ENCODE measurements at regions not wholly inside any gene's neighbourhood (a gene's known extent, or its start where the extent isn't known, plus 50 kb on each side); places are given as distances from the start of the nearest gene placed in this dataset.

GRCh38 chr4:19703391-19703790, 548.3 kb upstream of the SLIT2 start:
- no peak for ATAC-seq
- TF ChIP-seq OSR1 (CRISPR knock-in tag; IDR thresholded peaks at IDR 0.05) (no peak), GLIS3 (CRISPR knock-in tag; IDR thresholded peaks at IDR 0.05) (no peak), ESRRG (CRISPR knock-in tag; IDR thresholded peaks at IDR 0.05) (no peak), ARNTL (CRISPR knock-in tag; IDR thresholded peaks at IDR 0.05; ENCODE audit: borderline replicate concordance, low read depth) (no peak), ZNF8 (CRISPR knock-in tag; IDR thresholded peaks at IDR 0.05) (no peak), PPARA (CRISPR knock-in tag; IDR thresholded peaks at IDR 0.05; ENCODE audit: borderline replicate concordance) (no peak), RARB (CRISPR knock-in tag; IDR thresholded peaks at IDR 0.05) (no peak), PATZ1 (CRISPR knock-in tag; IDR thresholded peaks at IDR 0.05; ENCODE audit: borderline replicate concordance) (no peak), ZC3H10 (CRISPR knock-in tag; IDR thresholded peaks at IDR 0.05) (no peak), TOX (CRISPR knock-in tag; IDR thresholded peaks at IDR 0.05; ENCODE audit: borderline replicate concordance) (no peak), SNAI2 (CRISPR knock-in tag; IDR thresholded peaks at IDR 0.05) (no peak)
- TF ChIP-seq, protein P1, sequence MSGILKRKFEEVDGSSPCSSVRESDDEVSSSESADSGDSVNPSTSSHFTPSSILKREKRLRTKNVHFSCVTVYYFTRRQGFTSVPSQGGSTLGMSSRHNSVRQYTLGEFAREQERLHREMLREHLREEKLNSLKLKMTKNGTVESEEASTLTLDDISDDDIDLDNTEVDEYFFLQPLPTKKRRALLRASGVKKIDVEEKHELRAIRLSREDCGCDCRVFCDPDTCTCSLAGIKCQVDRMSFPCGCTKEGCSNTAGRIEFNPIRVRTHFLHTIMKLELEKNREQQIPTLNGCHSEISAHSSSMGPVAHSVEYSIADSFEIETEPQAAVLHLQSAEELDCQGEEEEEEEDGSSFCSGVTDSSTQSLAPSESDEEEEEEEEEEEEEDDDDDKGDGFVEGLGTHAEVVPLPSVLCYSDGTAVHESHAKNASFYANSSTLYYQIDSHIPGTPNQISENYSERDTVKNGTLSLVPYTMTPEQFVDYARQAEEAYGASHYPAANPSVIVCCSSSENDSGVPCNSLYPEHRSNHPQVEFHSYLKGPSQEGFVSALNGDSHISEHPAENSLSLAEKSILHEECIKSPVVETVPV (CRISPR knock-in tag; IDR thresholded peaks at IDR 0.05), result no peak

- TF ChIP-seq ZFP30 (CRISPR knock-in tag; IDR thresholded peaks at IDR 0.05) (peak; percentile 42; the same call in 1 of the 2 replicates), CREB5 (CRISPR knock-in tag; IDR thresholded peaks at IDR 0.05; ENCODE audit: low read depth) (no peak)
- ATAC-seq, result no peak
Measured at GRCh38 chr4:19700992-19701391, 550.7 kb upstream of the SLIT2 start.

DNA sequence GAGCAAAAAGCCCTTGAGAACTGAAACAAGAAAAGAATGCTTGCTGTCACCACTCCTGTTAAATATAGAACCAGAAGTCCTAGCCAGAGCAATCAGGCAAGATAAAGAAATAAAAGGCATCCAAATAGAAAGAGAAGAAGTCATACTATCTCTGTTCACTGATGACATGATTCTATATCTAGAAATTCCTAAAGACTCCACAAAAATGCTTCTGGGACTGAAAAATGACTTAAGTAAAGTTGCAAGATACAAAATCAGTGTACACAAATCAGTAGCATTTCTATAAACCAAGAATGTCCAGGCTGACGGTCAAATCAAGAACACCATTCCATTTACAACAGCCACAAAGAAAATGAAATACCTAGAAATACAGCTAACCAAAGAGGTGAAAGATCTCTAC, 552.7 kb upstream of the SLIT2 start:
- TF ChIP-seq TCF4 (CRISPR knock-in tag; IDR thresholded peaks at IDR 0.05; ENCODE audit: borderline replicate concordance) (no peak), CSDC2 (CRISPR knock-in tag; IDR thresholded peaks at IDR 0.05) (no peak), BACH2 (CRISPR knock-in tag; IDR thresholded peaks at IDR 0.05; ENCODE audit: borderline replicate concordance) (no peak), ARNTL (CRISPR knock-in tag; IDR thresholded peaks at IDR 0.05; ENCODE audit: borderline replicate concordance, low read depth) (no peak), ZNF70 (CRISPR knock-in tag; IDR thresholded peaks at IDR 0.05) (no peak), SNAI2 (CRISPR knock-in tag; IDR thresholded peaks at IDR 0.05) (no peak), RARB (CRISPR knock-in tag; IDR thresholded peaks at IDR 0.05) (no peak), ZNF565 (CRISPR knock-in tag; conservative IDR thresholded peaks at IDR 0.05; ENCODE audit: low read depth) (no peak)
- TF ChIP-seq, protein P2, sequence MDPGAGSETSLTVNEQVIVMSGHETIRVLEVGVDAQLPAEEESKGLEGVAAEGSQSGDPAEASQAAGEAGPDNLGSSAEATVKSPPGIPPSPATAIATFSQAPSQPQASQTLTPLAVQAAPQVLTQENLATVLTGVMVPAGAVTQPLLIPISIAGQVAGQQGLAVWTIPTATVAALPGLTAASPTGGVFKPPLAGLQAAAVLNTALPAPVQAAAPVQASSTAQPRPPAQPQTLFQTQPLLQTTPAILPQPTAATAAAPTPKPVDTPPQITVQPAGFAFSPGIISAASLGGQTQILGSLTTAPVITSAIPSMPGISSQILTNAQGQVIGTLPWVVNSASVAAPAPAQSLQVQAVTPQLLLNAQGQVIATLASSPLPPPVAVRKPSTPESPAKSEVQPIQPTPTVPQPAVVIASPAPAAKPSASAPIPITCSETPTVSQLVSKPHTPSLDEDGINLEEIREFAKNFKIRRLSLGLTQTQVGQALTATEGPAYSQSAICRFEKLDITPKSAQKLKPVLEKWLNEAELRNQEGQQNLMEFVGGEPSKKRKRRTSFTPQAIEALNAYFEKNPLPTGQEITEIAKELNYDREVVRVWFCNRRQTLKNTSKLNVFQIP (CRISPR knock-in tag; IDR thresholded peaks at IDR 0.05; ENCODE audit: borderline replicate concordance, low read depth), result no peak

GRCh38 chr4:19694812-19695211, 556.9 kb upstream of the SLIT2 start:
- TF ChIP-seq ZNF565 (CRISPR knock-in tag; conservative IDR thresholded peaks at IDR 0.05; ENCODE audit: low read depth) (no peak), CSDC2 (CRISPR knock-in tag; IDR thresholded peaks at IDR 0.05) (no peak), CREB5 (CRISPR knock-in tag; IDR thresholded peaks at IDR 0.05; ENCODE audit: low read depth) (no peak), ZNF70 (CRISPR knock-in tag; IDR thresholded peaks at IDR 0.05) (no peak), OSR1 (CRISPR knock-in tag; IDR thresholded peaks at IDR 0.05) (no peak), ZFP30 (CRISPR knock-in tag; IDR thresholded peaks at IDR 0.05) (no peak), BACH2 (CRISPR knock-in tag; IDR thresholded peaks at IDR 0.05; ENCODE audit: borderline replicate concordance) (no peak), TCF4 (CRISPR knock-in tag; IDR thresholded peaks at IDR 0.05; ENCODE audit: borderline replicate concordance) (no peak), SNAI2 (CRISPR knock-in tag; IDR thresholded peaks at IDR 0.05) (no peak), ARNTL (CRISPR knock-in tag; IDR thresholded peaks at IDR 0.05; ENCODE audit: borderline replicate concordance, low read depth) (no peak), ZFP3 (CRISPR knock-in tag; IDR thresholded peaks at IDR 0.05) (no peak), PPARA (CRISPR knock-in tag; IDR thresholded peaks at IDR 0.05; ENCODE audit: borderline replicate concordance) (no peak), ESRRG (CRISPR knock-in tag; IDR thresholded peaks at IDR 0.05) (no peak)
- TF ChIP-seq, protein P1 (CRISPR knock-in tag; IDR thresholded peaks at IDR 0.05), result no peak
- no peak for ATAC-seq

More for the DNA sequence above, 552.7 kb upstream of the SLIT2 start:
- no peak for ATAC-seq

Data from SK-N-SH treated with all-trans-retinoic acid at 6 μM for 48 hours (cell line).